Upper lobe of right lung (tissue), 1 donor: ENCODE measurements at regions not wholly inside any gene's neighbourhood (a gene's known extent, or its start where the extent isn't known, plus 50 kb on each side); places are given as distances from the start of the nearest gene placed in this dataset.

Source experiments
- ATAC-seq: fragments of 200-7000 bp; cut with Tn5 transposase; one replicate; pipeline ENCODE4 v1.9.1; 2020; ENCODE audit warnings: mild to moderate bottlenecking, moderate library complexity
- DNase-seq: peaks from one replicate; pipeline ENCODE4 v3.0.0-alpha.2; 2020
- H3K27ac ChIP-seq: fragments of 200-600 bp; one replicate; pipeline ENCODE4 v1.8.0; 2022
- H3K27me3 ChIP-seq: fragments of 200-600 bp; one replicate; pipeline ENCODE4 v1.8.0; 2022; ENCODE audit warnings: mild to moderate bottlenecking
- H3K36me3 ChIP-seq: fragments of 200-600 bp; one replicate; pipeline ENCODE4 v1.8.0; 2022
- H3K4me1 ChIP-seq: fragments of 200-600 bp; one replicate; pipeline ENCODE4 v1.8.0; 2022
- H3K4me3 ChIP-seq: fragments of 200-600 bp; one replicate; pipeline ENCODE4 v1.8.0; 2022; ENCODE audit warnings: mild to moderate bottlenecking
- H3K9me3 ChIP-seq: fragments of 200-600 bp; one replicate; pipeline ENCODE4 v1.8.0; 2022
- CTCF ChIP-seq: fragments of 200-600 bp; IDR thresholded peaks from one replicate; pipeline ENCODE4 v1.8.0; 2022; ENCODE audit warnings: antibody characterized with exemption
- intact Hi-C: fragments of 100-400 bp; cut with DNase I; formaldehyde crosslinking; loops from one replicate; pipeline ENCODE4 v1.11.0; 2022
- donor health status: DM: no; HTN: yes; CAD: no; lungs with severe emphysema.

- no peak overlapping the region for H3K4me3 ChIP-seq
- no peak for TF ChIP-seq CTCF
- no peaks in the 10 kb centered on the region for H3K9me3 ChIP-seq
- no peaks in the 10 kb centered on the region for H3K36me3 ChIP-seq
- intact Hi-C loops = no loop called here
- peaks cover 5% of the 10 kb centered on the region for H3K4me1 ChIP-seq
- no peak for ATAC-seq
- DNase-seq = no peak
- no peaks in the 10 kb centered on the region for H3K27me3 ChIP-seq
- H3K27ac ChIP-seq = no peak overlapping the region
These were observed 383.1 kb downstream of the ADRA2A start for GRCh38 chr10:111459967-111460366.

GRCh38 chr10:111472445-111472844 is 395.6 kb downstream of the ADRA2A start:
- Histone ChIP-seq H3K27ac (no peak overlapping the region), H3K4me1 (no peaks in the 10 kb centered on the region), H3K27me3 (no peaks in the 10 kb centered on the region), H3K36me3 (no peaks in the 10 kb centered on the region), H3K9me3 (no peaks in the 10 kb centered on the region), H3K4me3 (no peak overlapping the region)
- intact Hi-C loops = no loop called here
- DNase-seq (no peak), ATAC-seq (no peak)
- no peak for TF ChIP-seq CTCF

- Histone ChIP-seq H3K4me1 (no peaks in the 10 kb centered on the region), H3K27me3 (no peaks in the 10 kb centered on the region), H3K36me3 (no peaks in the 10 kb centered on the region), H3K4me3 (no peak overlapping the region), H3K9me3 (no peaks in the 10 kb centered on the region), H3K27ac (no peak overlapping the region)
- DNase-seq (no peak), ATAC-seq (no peak)
- TF ChIP-seq CTCF = no peak
- intact Hi-C loops = no loop called here
These were observed 396.5 kb downstream of the ADRA2A start for GRCh38 chr10:111473361-111473760.

- intact Hi-C loops = no loop called here
- Histone ChIP-seq H3K4me3 (no peak overlapping the region), H3K27ac (no peak overlapping the region), H3K27me3 (no peaks in the 10 kb centered on the region), H3K4me1 (no peaks in the 10 kb centered on the region), H3K9me3 (no peaks in the 10 kb centered on the region), H3K36me3 (no peaks in the 10 kb centered on the region)
- ATAC-seq (no peak), DNase-seq (no peak)
- TF ChIP-seq CTCF = no peak
These were observed 398.0 kb downstream of the ADRA2A start for GRCh38 chr10:111474786-111475185.

- no peak overlapping the region for H3K27ac ChIP-seq
- H3K4me3 ChIP-seq = no peak overlapping the region
- no peaks in the 10 kb centered on the region for H3K27me3 ChIP-seq
- ATAC-seq (no peak), DNase-seq (no peak)
- intact Hi-C loops = no loop called here
- no peaks in the 10 kb centered on the region for H3K9me3 ChIP-seq
- H3K4me1 ChIP-seq = no peaks in the 10 kb centered on the region
- no peak for TF ChIP-seq CTCF
- no peaks in the 10 kb centered on the region for H3K36me3 ChIP-seq
These were observed 398.9 kb downstream of the ADRA2A start for GRCh38 chr10:111475720-111476119.

- intact Hi-C loops = no loop called here
- no peaks in the 10 kb centered on the region for H3K36me3 ChIP-seq
- no peak overlapping the region for H3K27ac ChIP-seq
- no peak overlapping the region for H3K4me3 ChIP-seq
- H3K9me3 ChIP-seq = no peaks in the 10 kb centered on the region
- TF ChIP-seq CTCF = no peak
- no peaks in the 10 kb centered on the region for H3K27me3 ChIP-seq
- no peak for DNase-seq
- no peaks in the 10 kb centered on the region for H3K4me1 ChIP-seq
- ATAC-seq = no peak
These were observed 401.8 kb downstream of the ADRA2A start for GRCh38 chr10:111478651-111479050.
